DND-41 (cell line): ENCODE measurements at regions not wholly inside any gene's neighbourhood (a gene's known extent, or its start where the extent isn't known, plus 50 kb on each side); places are given as distances from the start of the nearest gene placed in this dataset.

ENCODE experiments used
- EZH2 ChIP-seq: IDR thresholded peaks from 3 replicates; pipeline ENCODE4 v1.6.1; 2012; ENCODE audit warnings: borderline replicate concordance, low read depth, mild to moderate bottlenecking, moderate library complexity, low read length, inconsistent platforms; ENCODE audit not compliant: severe bottlenecking
- TF ChIP-seq, protein P1 (sequence below): IDR thresholded peaks from 2 replicates; pipeline ENCODE4 v1.5.1; 2012; ENCODE audit warnings: borderline replicate concordance, low read length, moderate library complexity, mild to moderate bottlenecking; ENCODE audit not compliant: poor library complexity, severe bottlenecking; ENCODE audit errors: extremely low read depth

- TF ChIP-seq, protein P1, sequence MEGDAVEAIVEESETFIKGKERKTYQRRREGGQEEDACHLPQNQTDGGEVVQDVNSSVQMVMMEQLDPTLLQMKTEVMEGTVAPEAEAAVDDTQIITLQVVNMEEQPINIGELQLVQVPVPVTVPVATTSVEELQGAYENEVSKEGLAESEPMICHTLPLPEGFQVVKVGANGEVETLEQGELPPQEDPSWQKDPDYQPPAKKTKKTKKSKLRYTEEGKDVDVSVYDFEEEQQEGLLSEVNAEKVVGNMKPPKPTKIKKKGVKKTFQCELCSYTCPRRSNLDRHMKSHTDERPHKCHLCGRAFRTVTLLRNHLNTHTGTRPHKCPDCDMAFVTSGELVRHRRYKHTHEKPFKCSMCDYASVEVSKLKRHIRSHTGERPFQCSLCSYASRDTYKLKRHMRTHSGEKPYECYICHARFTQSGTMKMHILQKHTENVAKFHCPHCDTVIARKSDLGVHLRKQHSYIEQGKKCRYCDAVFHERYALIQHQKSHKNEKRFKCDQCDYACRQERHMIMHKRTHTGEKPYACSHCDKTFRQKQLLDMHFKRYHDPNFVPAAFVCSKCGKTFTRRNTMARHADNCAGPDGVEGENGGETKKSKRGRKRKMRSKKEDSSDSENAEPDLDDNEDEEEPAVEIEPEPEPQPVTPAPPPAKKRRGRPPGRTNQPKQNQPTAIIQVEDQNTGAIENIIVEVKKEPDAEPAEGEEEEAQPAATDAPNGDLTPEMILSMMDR: no peak
- TF ChIP-seq EZH2: no peak
Measured at GRCh38 chr9:108802967-108803366, 52.8 kb downstream of the ACTL7B start.
